GM12892 (cell line): ENCODE measurements at regions not wholly inside any gene's neighbourhood (a gene's known extent, or its start where the extent isn't known, plus 50 kb on each side); places are given as distances from the start of the nearest gene placed in this dataset.

ENCODE experiments used
- POLR2A ChIP-seq: IDR thresholded peaks from 2 replicates; pipeline ENCODE4 v1.6.1; 2011; ENCODE audit warnings: low read depth, low read length, control low read depth
- POLR2AphosphoS5 ChIP-seq: IDR thresholded peaks from 2 replicates; pipeline ENCODE4 v1.6.1; 2011; ENCODE audit warnings: low read depth, low read length, control low read depth

DNA sequence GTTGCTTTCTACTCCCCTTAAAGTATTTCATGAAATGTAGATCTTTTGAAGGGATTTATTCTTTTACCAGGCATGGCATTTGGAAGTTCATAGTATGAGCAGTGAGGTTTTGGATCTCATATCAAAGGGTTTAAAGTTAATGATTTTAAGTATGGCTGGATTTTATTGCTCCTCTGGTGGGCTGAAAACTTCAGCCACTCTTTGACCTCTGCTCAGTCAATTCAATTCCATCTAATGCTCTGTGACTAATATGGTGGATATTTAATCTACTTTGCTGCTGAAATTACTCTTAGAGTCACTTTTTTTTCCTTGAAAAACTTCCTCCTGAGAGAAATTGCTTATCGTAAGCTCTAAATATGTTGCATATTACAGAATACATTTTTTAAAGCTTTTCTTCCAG, 218.6 kb downstream of the NR2F2 start:
- TF ChIP-seq POLR2AphosphoS5 (no peak), POLR2A (no peak)
